ENCODE measurements at regions not wholly inside any gene's neighbourhood (a gene's known extent, or its start where the extent isn't known, plus 50 kb on each side); places are given as distances from the start of the nearest gene placed in this dataset.
"Not testable (repeated sequence)": the region's sequence is repeated elsewhere in the genome, so short reads cannot be mapped to it uniquely, and the experiment has no call there.

DNA sequence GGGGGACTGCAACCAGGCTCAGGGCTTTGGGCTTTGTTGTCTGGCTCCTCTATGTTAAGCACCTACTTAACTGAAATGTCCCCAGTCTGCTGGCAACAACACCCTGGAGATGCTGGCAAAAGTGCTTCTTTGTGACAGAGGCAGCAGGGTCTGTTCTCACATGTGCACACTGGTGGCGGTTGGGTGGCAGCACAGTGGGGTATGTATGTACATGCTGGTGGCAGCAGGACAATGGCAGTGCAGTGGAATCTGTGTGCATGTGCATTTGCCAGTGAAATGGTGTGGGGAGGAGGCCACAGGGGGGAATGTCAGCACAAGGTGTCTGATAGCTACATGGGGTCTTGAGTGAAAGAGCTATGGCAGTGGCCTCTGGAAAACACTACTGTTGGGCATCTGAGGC is 830.3 kb downstream of the DIPK2A start:
- DNase-seq (ENCODE audit: insufficient read length, low spot score) (no peak), FAIRE-seq (no peak)
- TF ChIP-seq POLR2A (IDR thresholded peaks at IDR 0.05; ENCODE audit: low read depth, low read length), result no peak

DNA sequence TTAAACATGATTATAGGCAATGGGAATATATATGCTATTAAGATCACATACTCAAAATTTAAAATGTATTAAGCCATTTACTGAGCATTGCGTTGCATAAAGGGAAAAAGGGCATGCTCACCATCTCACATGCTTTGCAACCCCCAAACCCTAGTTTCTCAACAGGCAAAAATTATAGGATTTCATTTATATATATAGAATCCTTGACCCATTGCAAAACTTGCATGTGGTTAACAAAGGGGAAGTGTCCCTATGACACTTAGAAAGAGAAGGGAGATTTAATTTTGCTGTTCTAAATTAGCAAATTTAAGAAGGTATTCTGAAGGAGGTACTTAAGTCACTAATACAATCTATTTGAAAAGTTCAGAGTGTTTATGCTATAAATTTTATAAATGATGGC is 837.8 kb downstream of the DIPK2A start:
- no peak for TF ChIP-seq POLR2A (IDR thresholded peaks at IDR 0.05; ENCODE audit: low read depth, low read length)
- no peak for DNase-seq (ENCODE audit: insufficient read length, low spot score)
- no peak for FAIRE-seq

DNA sequence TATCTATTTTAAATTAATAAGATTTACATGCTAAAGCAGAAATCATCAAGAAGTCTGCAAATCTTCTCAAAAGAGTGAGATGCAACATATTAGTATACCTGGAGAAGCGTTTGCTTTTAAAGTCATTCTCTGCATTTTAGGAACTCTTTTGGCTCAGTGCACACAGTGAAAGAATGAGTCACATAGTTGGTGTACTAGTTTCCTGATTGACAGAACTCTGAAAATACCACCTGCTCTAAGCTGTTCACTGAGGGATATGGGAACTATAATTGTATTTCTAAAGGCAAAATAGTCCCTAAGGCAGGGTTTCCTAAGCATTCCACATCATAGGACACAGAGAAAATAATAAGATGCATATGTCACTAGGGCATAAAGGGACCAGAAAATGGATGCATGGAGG is 838.5 kb downstream of the DIPK2A start:
- DNase-seq (ENCODE audit: insufficient read length, low spot score) (no peak), FAIRE-seq (no peak)
- no peak for TF ChIP-seq POLR2A (IDR thresholded peaks at IDR 0.05; ENCODE audit: low read depth, low read length)

DNA sequence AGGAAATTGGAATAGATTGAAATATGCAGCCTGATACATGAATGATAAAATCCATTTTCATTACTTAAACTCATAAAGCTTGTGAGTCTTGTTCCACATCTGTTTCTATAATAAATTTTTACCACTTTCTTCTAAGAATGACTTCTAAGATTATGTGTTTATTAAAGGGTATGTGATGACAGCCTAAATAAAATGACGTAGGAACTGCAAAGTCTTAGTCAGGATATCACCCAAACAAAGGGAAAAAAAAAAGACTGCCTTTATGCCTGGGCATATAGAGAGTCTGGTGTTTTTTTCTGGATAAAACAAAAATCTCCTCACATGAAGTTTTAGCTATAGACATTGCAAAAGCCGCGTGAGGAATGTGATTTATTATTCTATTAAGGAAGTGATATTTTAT is 844.0 kb downstream of the DIPK2A start:
- FAIRE-seq (no peak), DNase-seq (ENCODE audit: insufficient read length, low spot score) (no peak)
- no peak for TF ChIP-seq POLR2A (IDR thresholded peaks at IDR 0.05; ENCODE audit: low read depth, low read length)

- DNase-seq (ENCODE audit: insufficient read length, low spot score), result no peak
- no peak for TF ChIP-seq POLR2A (IDR thresholded peaks at IDR 0.05; ENCODE audit: low read depth, low read length)
- FAIRE-seq, result no peak
These were observed 844.7 kb downstream of the DIPK2A start for GRCh38 chr3:144816323-144816722.

DNA sequence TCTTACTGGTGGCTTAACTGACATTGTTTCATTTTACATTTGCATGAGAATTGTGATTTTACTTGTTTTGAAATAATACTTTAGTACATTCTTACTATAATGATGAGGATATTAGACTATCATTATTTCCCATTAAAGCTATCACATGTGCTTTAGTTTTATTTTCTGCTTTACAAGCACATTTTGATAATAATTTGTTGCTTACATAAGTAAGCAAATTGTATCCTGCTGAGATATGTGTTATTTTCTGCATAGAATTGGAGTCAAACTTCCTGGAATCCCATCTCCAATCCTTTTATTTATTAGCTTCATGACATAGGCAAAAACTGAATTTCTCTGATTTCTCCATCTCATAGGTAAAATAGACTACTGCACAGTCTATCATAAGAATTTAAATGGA is 847.4 kb downstream of the DIPK2A start:
- no peak for DNase-seq (ENCODE audit: insufficient read length, low spot score)
- TF ChIP-seq POLR2A (IDR thresholded peaks at IDR 0.05; ENCODE audit: low read depth, low read length), result no peak
- no peak for FAIRE-seq

DNA sequence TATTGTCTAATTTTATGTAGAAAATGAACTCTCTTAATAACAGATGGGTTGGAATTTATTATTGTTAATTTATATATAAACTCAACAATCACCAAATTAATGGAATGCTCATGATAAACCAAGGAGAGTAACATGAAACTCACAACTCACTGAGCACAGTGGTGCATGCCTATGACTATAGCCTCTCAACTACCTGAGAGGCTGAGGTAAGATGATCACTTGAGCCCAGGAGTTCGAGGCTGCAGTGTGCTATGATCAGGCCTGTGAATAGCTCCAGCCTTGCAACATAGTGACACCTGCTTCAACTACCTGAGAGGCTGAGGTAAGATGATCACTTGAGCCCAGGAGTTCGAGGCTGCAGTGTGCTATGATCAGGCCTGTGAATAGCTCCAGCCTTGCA is 848.6 kb downstream of the DIPK2A start:
- FAIRE-seq, result not testable (repeated sequence)

GRCh38 chr3:144820726-144821125 is 849.1 kb downstream of the DIPK2A start:
- DNase-seq (ENCODE audit: insufficient read length, low spot score) (no peak), FAIRE-seq (no peak)
- TF ChIP-seq POLR2A (IDR thresholded peaks at IDR 0.05; ENCODE audit: low read depth, low read length), result no peak

More for the DNA sequence above, 848.6 kb downstream of the DIPK2A start:
- not testable (repeated sequence) for DNase-seq (ENCODE audit: insufficient read length, low spot score)

- FAIRE-seq (no peak), DNase-seq (ENCODE audit: insufficient read length, low spot score) (no peak)
- no peak for TF ChIP-seq POLR2A (IDR thresholded peaks at IDR 0.05; ENCODE audit: low read depth, low read length)
These were observed 850.0 kb downstream of the DIPK2A start for GRCh38 chr3:144821583-144821982.

DNA sequence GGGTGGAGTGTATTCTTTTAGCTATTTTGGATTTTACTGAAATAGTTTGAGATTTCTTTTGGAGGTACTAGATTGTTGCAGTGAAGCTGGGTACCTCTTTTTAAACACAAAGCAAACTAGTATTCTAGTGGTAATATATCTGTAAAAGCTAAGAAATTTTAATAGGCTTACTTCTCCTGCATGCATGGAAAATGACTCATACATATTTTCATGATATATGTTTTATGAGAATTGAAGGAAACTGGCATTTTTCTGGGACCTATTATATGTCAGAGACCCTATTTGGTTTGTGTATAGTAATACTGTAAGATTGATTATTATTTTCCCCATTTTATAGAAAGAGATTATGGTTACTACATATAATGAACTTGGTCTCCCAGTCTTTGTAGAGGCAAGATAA is 851.0 kb downstream of the DIPK2A start:
- FAIRE-seq, result no peak
- no peak for TF ChIP-seq POLR2A (IDR thresholded peaks at IDR 0.05; ENCODE audit: low read depth, low read length)
- no peak for DNase-seq (ENCODE audit: insufficient read length, low spot score)

DNA sequence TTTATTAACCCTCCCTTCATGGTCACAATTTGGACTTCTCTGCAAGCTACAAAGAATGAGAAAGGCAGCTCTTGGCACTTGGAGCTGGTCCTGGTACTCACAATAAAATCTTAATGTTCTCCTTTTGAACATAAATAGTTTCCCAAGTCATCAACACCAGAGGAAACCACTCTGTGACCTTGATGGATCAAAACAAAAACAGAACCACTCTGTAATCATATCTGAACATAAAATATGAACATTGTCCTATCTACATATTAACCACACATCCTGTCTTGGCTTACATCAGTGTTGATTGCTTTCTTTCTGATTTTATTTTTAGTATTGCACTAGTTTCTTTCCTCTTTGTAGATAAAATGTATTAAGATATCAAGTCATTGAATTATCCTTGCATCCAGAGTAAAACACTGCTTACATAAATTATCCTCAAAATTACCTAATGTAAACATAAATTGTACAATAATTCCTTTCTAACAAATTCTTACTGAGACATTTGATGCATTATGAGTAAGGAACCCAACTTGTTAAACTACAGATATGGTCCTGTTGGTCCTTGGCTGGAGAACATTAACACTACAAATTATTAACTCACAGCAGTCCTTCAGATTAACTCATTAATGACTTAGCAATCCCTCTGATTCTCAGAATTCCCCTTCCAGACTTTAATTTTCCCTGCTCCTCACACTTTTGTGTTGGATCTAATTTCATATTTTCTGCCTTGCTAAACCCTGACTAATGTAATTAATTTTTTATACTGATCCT is 860.5 kb downstream of the DIPK2A start:
- DNase-seq (ENCODE audit: insufficient read length, low spot score) (no peak), FAIRE-seq (no peak)
- TF ChIP-seq POLR2A (IDR thresholded peaks at IDR 0.05; ENCODE audit: low read depth, low read length), result no peak

- no peak for FAIRE-seq
- no peak for TF ChIP-seq POLR2A (IDR thresholded peaks at IDR 0.05; ENCODE audit: low read depth, low read length)
- no peak for DNase-seq (ENCODE audit: insufficient read length, low spot score)
These were observed 868.4 kb downstream of the DIPK2A start for GRCh38 chr3:144839991-144840390.

GRCh38 chr3:144840866-144841265 is 869.2 kb downstream of the DIPK2A start:
- TF ChIP-seq POLR2A (IDR thresholded peaks at IDR 0.05; ENCODE audit: low read depth, low read length), result no peak
- no peak for FAIRE-seq

DNA sequence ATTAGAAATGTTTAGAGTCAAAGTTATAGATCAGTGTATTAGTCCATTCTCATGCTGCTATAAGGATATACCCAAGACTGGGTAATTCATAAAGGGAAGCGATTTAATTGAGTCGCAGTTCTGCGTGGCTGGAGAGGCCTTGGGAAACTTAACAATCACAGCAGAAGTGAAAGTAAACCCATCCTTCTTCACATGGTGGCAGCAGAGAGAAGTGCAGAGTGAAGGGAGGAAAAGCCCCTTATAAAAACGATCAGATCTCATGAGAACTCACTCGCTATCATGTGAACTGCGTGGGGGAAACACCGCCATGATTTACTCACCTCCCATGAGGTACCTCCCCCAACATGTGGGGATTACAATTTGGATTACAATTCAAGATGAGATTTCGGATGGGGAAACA is 871.5 kb downstream of the DIPK2A start:
- no peak for FAIRE-seq
- no peak for DNase-seq (ENCODE audit: insufficient read length, low spot score)
- no peak for TF ChIP-seq POLR2A (IDR thresholded peaks at IDR 0.05; ENCODE audit: low read depth, low read length)

More at GRCh38 chr3:144840866-144841265, 869.2 kb downstream of the DIPK2A start:
- no peak for DNase-seq (ENCODE audit: insufficient read length, low spot score)

GRCh38 chr3:144852999-144853398 is 881.4 kb downstream of the DIPK2A start:
- TF ChIP-seq POLR2A (IDR thresholded peaks at IDR 0.05; ENCODE audit: low read depth, low read length), result no peak
- no peak for DNase-seq (ENCODE audit: insufficient read length, low spot score)
- FAIRE-seq, result no peak

GRCh38 chr3:144854020-144854419 is 882.4 kb downstream of the DIPK2A start:
- FAIRE-seq; DNase-seq (ENCODE audit: insufficient read length, low spot score): not testable (repeated sequence)

Measured in H54 (cell line).